SK-N-SH (cell line): ENCODE measurements at regions not wholly inside any gene's neighbourhood (a gene's known extent, or its start where the extent isn't known, plus 50 kb on each side); places are given as distances from the start of the nearest gene placed in this dataset.
A peak's percentile ranks its signal among the peaks of the same experiment; 100 is the strongest.

Experiments used
- CTCF ChIA-PET: fragments of 300-600, 350-600 bp; formaldehyde crosslinking; extraction: SDS; loops from one replicate; lab custom pipeline; 2021; lab: Yijun Ruan, JAX
- POLR2A ChIA-PET: fragments of 350-600 bp; sonication (Branson Sonifier 250); formaldehyde crosslinking; extraction: SDS; loops from one replicate; lab custom pipeline; 2020; ENCODE audit warnings: antibody characterized with exemption, inconsistent platforms; lab: Yijun Ruan, JAX
- DNase-seq: peaks from one replicate; pipeline ENCODE4 v3.0.0; 2012
- H2AFZ ChIP-seq: fragments of 200-600 bp; sonication (generic); 2 replicates; pipeline ENCODE4 v1.8.1; 2016; ENCODE audit warnings: antibody characterized with exemption, mild to moderate bottlenecking, low read depth
- H3F3A ChIP-seq: fragments of 200-600 bp; sonication (generic); replicated peaks from 2 replicates; pipeline ENCODE3; 2016; ENCODE audit warnings: antibody characterized with exemption, mild to moderate bottlenecking; ENCODE audit not compliant: insufficient read depth
- H3K27ac ChIP-seq, 2 experiments: fragments of 200-500 bp in 1 of 2; fragments of 200-600 bp in 1 of 2; sonication (Bioruptor generic) in 1 of 2; sonication (generic), shearing (Covaris generic) in 1 of 2; 2 replicates each; pipeline versions ENCODE4 v1.5.1 to v1.6.1; 2014 to 2016; ENCODE audit warnings: low read depth in 2 of 2, inconsistent platforms in 1 of 2, low read length in 1 of 2, mild to moderate bottlenecking in 1 of 2, mixed read lengths in 1 of 2
- H3K27me3 ChIP-seq: fragments of 200-600 bp; sonication (generic), shearing (Covaris generic); 2 replicates; pipeline ENCODE4 v1.6.1; 2016; ENCODE audit warnings: mixed run types; ENCODE audit not compliant: insufficient read depth
- H3K36me3 ChIP-seq, 2 experiments: fragments of 200-500 bp in 1 of 2; fragments of 200-600 bp in 1 of 2; sonication (Bioruptor generic) in 1 of 2; sonication (generic) in 1 of 2; replicated peaks in 1 of 2; 2 replicates each; pipeline versions ENCODE3 to v1.5.1; 2014 to 2016; ENCODE audit warnings: low read length in 1 of 2, mild to moderate bottlenecking in 1 of 2; ENCODE audit not compliant: insufficient read depth in 2 of 2, control insufficient read depth in 1 of 2
- H3K4me1 ChIP-seq, 2 experiments: fragments of 200-500 bp in 1 of 2; fragments of 200-600 bp in 1 of 2; sonication (Bioruptor generic) in 1 of 2; sonication (generic), shearing (Covaris generic) in 1 of 2; 2 replicates each; pipeline versions ENCODE4 v1.5.1 to v1.6.1; 2014 to 2016; ENCODE audit warnings: low read depth in 1 of 2, low read length in 1 of 2, mixed run types in 1 of 2; ENCODE audit not compliant: insufficient read depth in 2 of 2, control insufficient read depth in 1 of 2
- H3K4me2 ChIP-seq: fragments of 200-600 bp; sonication (generic), shearing (Covaris generic); 2 replicates; pipeline ENCODE4 v1.6.1; 2017; ENCODE audit warnings: mixed run types
- H3K4me3 ChIP-seq, 2 experiments: fragments of 200-500 bp in 1 of 2; fragments of 200-600 bp in 1 of 2; sonication (Bioruptor generic) in 1 of 2; sonication (generic), shearing (Covaris generic) in 1 of 2; 2 replicates each; pipeline versions ENCODE4 v1.5.1 to v1.8.1; 2014 to 2016; ENCODE audit warnings: low read depth in 2 of 2, inconsistent platforms in 1 of 2, low read length in 1 of 2, mild to moderate bottlenecking in 1 of 2, mixed read lengths in 1 of 2, moderate library complexity in 1 of 2
- H3K79me2 ChIP-seq: fragments of 200-600 bp; sonication (generic); 2 replicates; pipeline ENCODE4 v1.8.1; 2017; ENCODE audit warnings: mild to moderate bottlenecking; ENCODE audit not compliant: insufficient read depth
- H3K9ac ChIP-seq: fragments of 200-600 bp; sonication (generic); 2 replicates; pipeline ENCODE4 v1.6.1; 2017; ENCODE audit warnings: mixed run types
- H3K9me2 ChIP-seq: fragments of 200-600 bp; sonication (generic); 2 replicates; pipeline ENCODE4 v1.6.1; 2017; ENCODE audit warnings: mixed run types
- H3K9me3 ChIP-seq: fragments of 200-600 bp; sonication (generic); 2 replicates; pipeline ENCODE4 v1.6.1; 2017; ENCODE audit warnings: mixed run types, mild to moderate bottlenecking, moderate library complexity
- H4K20me1 ChIP-seq: fragments of 200-600 bp; sonication (generic); 2 replicates; pipeline ENCODE4 v1.6.1; 2017; ENCODE audit warnings: mild to moderate bottlenecking, mixed run types; ENCODE audit not compliant: insufficient read depth
- ELF1 ChIP-seq: IDR thresholded peaks from 2 replicates; pipeline ENCODE4 v1.4.0; 2012
- EP300 ChIP-seq, 2 experiments: IDR thresholded peaks; 2 replicates each; pipeline versions ENCODE4 v1.4.0 to v1.6.1; 2012; ENCODE audit warnings: borderline replicate concordance in 1 of 2, low read depth in 1 of 2, low read length in 1 of 2
- EZH2phosphoT487 ChIP-seq: fragments of 200-600 bp; sonication (generic); IDR thresholded peaks from 2 replicates; pipeline ENCODE4 v1.6.1; 2017; ENCODE audit warnings: low read depth, mixed run types, mild to moderate bottlenecking, antibody characterized with exemption, moderate library complexity, borderline replicate concordance
- FOSL2 ChIP-seq: IDR thresholded peaks from 2 replicates; pipeline ENCODE4 v1.4.0; 2012; ENCODE audit warnings: low read depth, mild to moderate bottlenecking, moderate library complexity, borderline replicate concordance
- FOXM1 ChIP-seq: IDR thresholded peaks from 2 replicates; pipeline ENCODE4 v1.4.0; 2012; ENCODE audit warnings: low read depth, mild to moderate bottlenecking
- JUND ChIP-seq: IDR thresholded peaks from 2 replicates; pipeline ENCODE4 v1.4.0; 2012
- MEF2A ChIP-seq: IDR thresholded peaks from 2 replicates; pipeline ENCODE4 v1.4.0; 2012; ENCODE audit warnings: low read depth, borderline replicate concordance
- MXI1 ChIP-seq: IDR thresholded peaks from 2 replicates; pipeline ENCODE4 v1.6.1; 2012; ENCODE audit warnings: mild to moderate bottlenecking, low read depth, low read length, improper control_type of control experiment
- NFIC ChIP-seq: IDR thresholded peaks from 2 replicates; pipeline ENCODE4 v1.4.0; 2012; ENCODE audit warnings: borderline replicate concordance
- POLR2AphosphoS5 ChIP-seq: IDR thresholded peaks from 2 replicates; pipeline ENCODE4 v1.6.1; 2012; ENCODE audit warnings: low read depth, low read length
- RCOR1 ChIP-seq: fragments of 150-350 bp; IDR thresholded peaks from 2 replicates; pipeline ENCODE4 v1.6.1; 2017; ENCODE audit warnings: antibody characterized with exemption, low read length
- RFX5 ChIP-seq: IDR thresholded peaks from 2 replicates; pipeline ENCODE4 v1.6.1; 2012; ENCODE audit warnings: mild to moderate bottlenecking, improper control_type of control experiment, low read length
- SIN3A ChIP-seq: IDR thresholded peaks from 2 replicates; pipeline ENCODE4 v1.6.1; 2012; ENCODE audit warnings: low read depth, mild to moderate bottlenecking, low read length, moderate library complexity, borderline replicate concordance
- SMC3 ChIP-seq: IDR thresholded peaks from 2 replicates; pipeline ENCODE4 v1.6.1; 2012; ENCODE audit warnings: low read depth, low read length, improper control_type of control experiment
- TAF1 ChIP-seq: IDR thresholded peaks from 2 replicates; pipeline ENCODE4 v1.6.1; 2012; ENCODE audit warnings: low read depth, mild to moderate bottlenecking, low read length, moderate library complexity, borderline replicate concordance
- TCF12 ChIP-seq: IDR thresholded peaks from 2 replicates; pipeline ENCODE4 v1.4.0; 2012
- TEAD4 ChIP-seq: IDR thresholded peaks from 2 replicates; pipeline ENCODE4 v1.4.0; 2012; ENCODE audit warnings: mild to moderate bottlenecking, borderline replicate concordance; ENCODE audit not compliant: insufficient read depth
- WGBS: methylation state at CpG from one replicate; pipeline ENCODE4 v1.1.6; 2017; ENCODE audit warnings: low lambda C conversion rate; 5-methylcytosine and 5-hydroxymethylcytosine counted together
- TF ChIP-seq, protein P1 (sequence below): fragments of 150-350 bp; IDR thresholded peaks from 2 replicates; pipeline ENCODE4 v1.6.1; 2017; ENCODE audit warnings: antibody characterized with exemption, low read length, low read depth, borderline replicate concordance
- TF ChIP-seq, protein P2 (sequence below): IDR thresholded peaks from 2 replicates; pipeline ENCODE4 v1.4.0; 2012; ENCODE audit warnings: low read depth
- TF ChIP-seq, protein P3 (sequence below): IDR thresholded peaks from 2 replicates; pipeline ENCODE4 v1.6.1; 2012; ENCODE audit warnings: mild to moderate bottlenecking, low read depth, low read length, moderate library complexity
- TF ChIP-seq, protein P4 (sequence below): IDR thresholded peaks from 2 replicates; pipeline ENCODE4 v1.4.0; 2012; ENCODE audit warnings: low read depth, borderline replicate concordance
- TF ChIP-seq, protein P5 (sequence below): IDR thresholded peaks from 2 replicates; pipeline ENCODE4; 2012

DNA sequence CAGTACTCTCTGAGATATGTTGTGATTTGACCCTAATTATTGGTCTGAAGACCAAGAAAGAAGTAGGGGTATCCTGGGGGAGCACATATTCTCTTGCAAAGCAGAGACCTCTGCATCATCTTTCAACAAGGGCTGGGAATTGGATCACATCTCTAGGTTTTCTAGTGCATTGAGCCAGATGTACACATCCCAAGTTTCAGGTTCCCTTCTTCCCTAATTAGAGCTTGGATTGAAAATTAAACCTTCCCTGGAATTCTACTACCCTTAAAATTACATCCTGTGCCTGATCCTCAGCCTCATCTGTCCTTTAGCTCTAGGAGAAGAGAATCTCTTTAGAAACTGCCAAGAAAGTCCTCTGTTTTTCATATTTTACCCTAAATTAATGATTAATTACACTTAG lies 839.6 kb downstream of the SLC6A15 start:
- no peaks in the 10 kb centered on the region for H3K27me3 ChIP-seq
- TF ChIP-seq, protein P1, sequence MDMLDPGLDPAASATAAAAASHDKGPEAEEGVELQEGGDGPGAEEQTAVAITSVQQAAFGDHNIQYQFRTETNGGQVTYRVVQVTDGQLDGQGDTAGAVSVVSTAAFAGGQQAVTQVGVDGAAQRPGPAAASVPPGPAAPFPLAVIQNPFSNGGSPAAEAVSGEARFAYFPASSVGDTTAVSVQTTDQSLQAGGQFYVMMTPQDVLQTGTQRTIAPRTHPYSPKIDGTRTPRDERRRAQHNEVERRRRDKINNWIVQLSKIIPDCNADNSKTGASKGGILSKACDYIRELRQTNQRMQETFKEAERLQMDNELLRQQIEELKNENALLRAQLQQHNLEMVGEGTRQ: no peak
- no peak for TF ChIP-seq FOXM1
- no peak for TF ChIP-seq TAF1
- TF ChIP-seq JUND: no peak
- TF ChIP-seq, protein P2, sequence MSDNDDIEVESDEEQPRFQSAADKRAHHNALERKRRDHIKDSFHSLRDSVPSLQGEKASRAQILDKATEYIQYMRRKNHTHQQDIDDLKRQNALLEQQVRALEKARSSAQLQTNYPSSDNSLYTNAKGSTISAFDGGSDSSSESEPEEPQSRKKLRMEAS: no peak
- no peak for TF ChIP-seq MEF2A
- no peak for TF ChIP-seq EZH2phosphoT487
- TF ChIP-seq TCF12: no peak
- TF ChIP-seq, protein P3, sequence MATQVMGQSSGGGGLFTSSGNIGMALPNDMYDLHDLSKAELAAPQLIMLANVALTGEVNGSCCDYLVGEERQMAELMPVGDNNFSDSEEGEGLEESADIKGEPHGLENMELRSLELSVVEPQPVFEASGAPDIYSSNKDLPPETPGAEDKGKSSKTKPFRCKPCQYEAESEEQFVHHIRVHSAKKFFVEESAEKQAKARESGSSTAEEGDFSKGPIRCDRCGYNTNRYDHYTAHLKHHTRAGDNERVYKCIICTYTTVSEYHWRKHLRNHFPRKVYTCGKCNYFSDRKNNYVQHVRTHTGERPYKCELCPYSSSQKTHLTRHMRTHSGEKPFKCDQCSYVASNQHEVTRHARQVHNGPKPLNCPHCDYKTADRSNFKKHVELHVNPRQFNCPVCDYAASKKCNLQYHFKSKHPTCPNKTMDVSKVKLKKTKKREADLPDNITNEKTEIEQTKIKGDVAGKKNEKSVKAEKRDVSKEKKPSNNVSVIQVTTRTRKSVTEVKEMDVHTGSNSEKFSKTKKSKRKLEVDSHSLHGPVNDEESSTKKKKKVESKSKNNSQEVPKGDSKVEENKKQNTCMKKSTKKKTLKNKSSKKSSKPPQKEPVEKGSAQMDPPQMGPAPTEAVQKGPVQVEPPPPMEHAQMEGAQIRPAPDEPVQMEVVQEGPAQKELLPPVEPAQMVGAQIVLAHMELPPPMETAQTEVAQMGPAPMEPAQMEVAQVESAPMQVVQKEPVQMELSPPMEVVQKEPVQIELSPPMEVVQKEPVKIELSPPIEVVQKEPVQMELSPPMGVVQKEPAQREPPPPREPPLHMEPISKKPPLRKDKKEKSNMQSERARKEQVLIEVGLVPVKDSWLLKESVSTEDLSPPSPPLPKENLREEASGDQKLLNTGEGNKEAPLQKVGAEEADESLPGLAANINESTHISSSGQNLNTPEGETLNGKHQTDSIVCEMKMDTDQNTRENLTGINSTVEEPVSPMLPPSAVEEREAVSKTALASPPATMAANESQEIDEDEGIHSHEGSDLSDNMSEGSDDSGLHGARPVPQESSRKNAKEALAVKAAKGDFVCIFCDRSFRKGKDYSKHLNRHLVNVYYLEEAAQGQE: no peak
- no peak for TF ChIP-seq SIN3A
- TF ChIP-seq EP300 (IDR thresholded peaks at IDR 0.05; ENCODE audit: borderline replicate concordance in 1 of 2, low read depth in 1 of 2, low read length in 1 of 2): no peak
- H3K4me1 ChIP-seq: peaks cover 0 to 21% of the 10 kb centered on the region in 2 experiments; a peak in 3 of 4 replicates
- H3K79me2 ChIP-seq: no peaks in the 10 kb centered on the region
- ChIA-PET CTCF (interaction anchor here (1.4 kb wide), 1 partner anchor 246 kb away, joined by 3 read pairs; no protein-coding TSS in a partner anchor), POLR2A (no interaction called here)
- H3K9ac ChIP-seq: no peak overlapping the region
- no peaks in the 10 kb centered on the region for H3K9me2 ChIP-seq
- no peaks in the 10 kb centered on the region for H4K20me1 ChIP-seq
- no peaks in the 10 kb centered on the region for H3K9me3 ChIP-seq
- no peak overlapping the region for H3K27ac ChIP-seq
- H3F3A ChIP-seq: peaks cover 28% of the 10 kb centered on the region
- H2AFZ ChIP-seq: no peak overlapping the region
- H3K36me3 ChIP-seq: no peaks in the 10 kb centered on the region
- no peak for DNase-seq
- no peak overlapping the region for H3K4me2 ChIP-seq
- H3K4me3 ChIP-seq: no peak overlapping the region

DNA sequence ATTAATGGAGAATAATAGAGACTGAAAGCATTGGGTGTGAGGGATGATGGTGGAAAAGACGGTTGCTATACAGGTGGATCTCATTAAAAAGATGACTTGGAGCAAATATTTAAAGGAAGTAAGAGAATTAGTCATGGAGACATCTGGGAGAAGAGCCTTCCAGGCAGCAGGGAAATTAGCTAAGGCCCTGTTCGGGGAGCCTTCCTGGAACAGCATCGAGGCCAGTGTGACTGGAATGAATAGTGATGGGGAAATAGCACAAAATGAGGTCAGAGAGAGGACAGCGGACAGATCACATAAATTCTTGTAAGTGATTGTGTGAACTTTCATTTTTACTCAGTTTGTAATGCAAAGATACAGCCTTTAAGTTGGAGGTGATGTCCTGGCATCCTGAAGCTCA lies 842.3 kb downstream of the SLC6A15 start:
- no peak overlapping the region for H2AFZ ChIP-seq
- no peaks in the 10 kb centered on the region for H3K36me3 ChIP-seq
- CTCF ChIA-PET: no interaction called here
- H3K4me1 ChIP-seq: peaks cover 0 to 14% of the 10 kb centered on the region in 2 experiments; a peak in 3 of 4 replicates
- no peaks in the 10 kb centered on the region for H3K27me3 ChIP-seq
- WGBS: 7% methylated on average over 4 of the region's 4 CpGs
- DNase-seq: no peak
- no peak overlapping the region for H3K4me3 ChIP-seq
- peak overlapping the region; percentile 4; the same call in 1 of the 2 replicates for H3K4me2 ChIP-seq
- no peak overlapping the region; the same call in 1 of the 2 replicates for H3K9ac ChIP-seq
- H3K27ac ChIP-seq: peak overlapping the region; percentile 78 to 93
- POLR2A ChIA-PET: no interaction called here
- no peaks in the 10 kb centered on the region for H3K9me3 ChIP-seq
- no peaks in the 10 kb centered on the region for H3K9me2 ChIP-seq
- no peaks in the 10 kb centered on the region for H4K20me1 ChIP-seq
- H3K79me2 ChIP-seq: no peaks in the 10 kb centered on the region
- H3F3A ChIP-seq: peaks cover 28% of the 10 kb centered on the region
- TF ChIP-seq TEAD4 (peak; percentile 89), JUND (peak; percentile 80), MXI1 (no peak), SIN3A (peak; percentile 80), RFX5 (no peak), SMC3 (0 out of 2 replicates have a peak, but pooled peaks have one; percentile 21), NFIC (peak; percentile 80), ELF1 (0 out of 2 replicates have a peak, but pooled peaks have one; percentile 12), RCOR1 (0 out of 2 replicates have a peak, but pooled peaks have one; percentile 0), FOSL2 (peak; percentile 84), POLR2AphosphoS5 (peak; percentile 88)
- TF ChIP-seq, protein P4, sequence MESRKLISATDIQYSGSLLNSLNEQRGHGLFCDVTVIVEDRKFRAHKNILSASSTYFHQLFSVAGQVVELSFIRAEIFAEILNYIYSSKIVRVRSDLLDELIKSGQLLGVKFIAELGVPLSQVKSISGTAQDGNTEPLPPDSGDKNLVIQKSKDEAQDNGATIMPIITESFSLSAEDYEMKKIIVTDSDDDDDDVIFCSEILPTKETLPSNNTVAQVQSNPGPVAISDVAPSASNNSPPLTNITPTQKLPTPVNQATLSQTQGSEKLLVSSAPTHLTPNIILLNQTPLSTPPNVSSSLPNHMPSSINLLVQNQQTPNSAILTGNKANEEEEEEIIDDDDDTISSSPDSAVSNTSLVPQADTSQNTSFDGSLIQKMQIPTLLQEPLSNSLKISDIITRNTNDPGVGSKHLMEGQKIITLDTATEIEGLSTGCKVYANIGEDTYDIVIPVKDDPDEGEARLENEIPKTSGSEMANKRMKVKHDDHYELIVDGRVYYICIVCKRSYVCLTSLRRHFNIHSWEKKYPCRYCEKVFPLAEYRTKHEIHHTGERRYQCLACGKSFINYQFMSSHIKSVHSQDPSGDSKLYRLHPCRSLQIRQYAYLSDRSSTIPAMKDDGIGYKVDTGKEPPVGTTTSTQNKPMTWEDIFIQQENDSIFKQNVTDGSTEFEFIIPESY: peak; percentile 58
- TF ChIP-seq, protein P5, sequence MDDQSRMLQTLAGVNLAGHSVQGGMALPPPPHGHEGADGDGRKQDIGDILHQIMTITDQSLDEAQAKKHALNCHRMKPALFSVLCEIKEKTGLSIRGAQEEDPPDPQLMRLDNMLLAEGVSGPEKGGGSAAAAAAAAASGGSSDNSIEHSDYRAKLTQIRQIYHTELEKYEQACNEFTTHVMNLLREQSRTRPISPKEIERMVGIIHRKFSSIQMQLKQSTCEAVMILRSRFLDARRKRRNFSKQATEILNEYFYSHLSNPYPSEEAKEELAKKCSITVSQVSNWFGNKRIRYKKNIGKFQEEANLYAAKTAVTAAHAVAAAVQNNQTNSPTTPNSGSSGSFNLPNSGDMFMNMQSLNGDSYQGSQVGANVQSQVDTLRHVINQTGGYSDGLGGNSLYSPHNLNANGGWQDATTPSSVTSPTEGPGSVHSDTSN: peak; percentile 96
